Endodermal cell (in vitro differentiated cells): ENCODE measurements at regions not wholly inside any gene's neighbourhood (a gene's known extent, or its start where the extent isn't known, plus 50 kb on each side); places are given as distances from the start of the nearest gene placed in this dataset.

Experiments used
- DNase-seq: peaks from one replicate; pipeline ENCODE4 v3.0.0-alpha.2; 2017
- H3K27ac ChIP-seq: 2 replicates; pipeline ENCODE4 v1.5.1; 2013; ENCODE audit warnings: mild to moderate bottlenecking, low read depth, low read length, moderate library complexity
- H3K27me3 ChIP-seq: 2 replicates; pipeline ENCODE4 v1.6.1; 2013; ENCODE audit warnings: mild to moderate bottlenecking, low read length, moderate library complexity; ENCODE audit not compliant: insufficient read depth, control insufficient read depth, poor library complexity, severe bottlenecking
- H3K36me3 ChIP-seq: 2 replicates; pipeline ENCODE4 v1.7.0; 2013; ENCODE audit warnings: mild to moderate bottlenecking, low read length, moderate library complexity; ENCODE audit not compliant: control insufficient read depth, insufficient read depth
- H3K4me1 ChIP-seq: one replicate; pipeline ENCODE4 v1.7.0; 2013; ENCODE audit warnings: low read length; ENCODE audit not compliant: control insufficient read depth, insufficient read depth
- H3K4me3 ChIP-seq: 2 replicates; pipeline ENCODE4 v1.5.1; 2013; ENCODE audit warnings: mild to moderate bottlenecking, low read length, moderate library complexity
- H3K9ac ChIP-seq: 2 replicates; pipeline ENCODE4 v1.6.1; 2013; ENCODE audit warnings: mild to moderate bottlenecking, low read length, moderate library complexity; ENCODE audit not compliant: poor library complexity, severe bottlenecking; ENCODE audit errors: extremely low read depth
- H3K9me3 ChIP-seq: 2 replicates; pipeline ENCODE4 v1.6.1; 2013; ENCODE audit warnings: mild to moderate bottlenecking, low read length, moderate library complexity; ENCODE audit not compliant: control insufficient read depth
- H3K27ac Mint-ChIP-seq: 2 replicates; pipeline ENCODE4 v1.8.0; 2020; ENCODE audit warnings: mixed read lengths
- H3K27me3 Mint-ChIP-seq: 2 replicates; pipeline ENCODE4 v1.8.0; 2021; ENCODE audit warnings: mild to moderate bottlenecking, mixed read lengths; ENCODE audit not compliant: insufficient read depth
- H3K36me3 Mint-ChIP-seq: 2 replicates; pipeline ENCODE4 v1.8.0; 2020; ENCODE audit warnings: low read depth, mixed read lengths
- H3K4me1 Mint-ChIP-seq: 2 replicates; pipeline ENCODE4 v1.8.0; 2020; ENCODE audit warnings: mixed read lengths
- H3K4me3 Mint-ChIP-seq: 2 replicates; pipeline ENCODE4 v1.8.0; 2020; ENCODE audit warnings: mild to moderate bottlenecking, moderate library complexity, mixed read lengths
- H3K9me3 Mint-ChIP-seq: 2 replicates; pipeline ENCODE4 v1.8.0; 2020; ENCODE audit warnings: mild to moderate bottlenecking, mixed read lengths
- WGBS, 2 experiments: methylation state at CpG; one replicate each; pipeline versions ENCODE4 v1.1.5 to v1.1.7; 2013; ENCODE audit warnings: missing lambda C conversion rate in 2 of 2, mixed read lengths in 1 of 2; ENCODE audit not compliant: insufficient coverage in 1 of 2, insufficient read length in 1 of 2; 5-methylcytosine and 5-hydroxymethylcytosine counted together
- TF ChIP-seq, protein P1 (sequence below): fragments of 200-600 bp; sonication (generic); conservative IDR thresholded peaks from 2 replicates; pipeline ENCODE4 v1.5.0; 2021; ENCODE audit warnings: antibody characterized with exemption, mild to moderate bottlenecking

DNA sequence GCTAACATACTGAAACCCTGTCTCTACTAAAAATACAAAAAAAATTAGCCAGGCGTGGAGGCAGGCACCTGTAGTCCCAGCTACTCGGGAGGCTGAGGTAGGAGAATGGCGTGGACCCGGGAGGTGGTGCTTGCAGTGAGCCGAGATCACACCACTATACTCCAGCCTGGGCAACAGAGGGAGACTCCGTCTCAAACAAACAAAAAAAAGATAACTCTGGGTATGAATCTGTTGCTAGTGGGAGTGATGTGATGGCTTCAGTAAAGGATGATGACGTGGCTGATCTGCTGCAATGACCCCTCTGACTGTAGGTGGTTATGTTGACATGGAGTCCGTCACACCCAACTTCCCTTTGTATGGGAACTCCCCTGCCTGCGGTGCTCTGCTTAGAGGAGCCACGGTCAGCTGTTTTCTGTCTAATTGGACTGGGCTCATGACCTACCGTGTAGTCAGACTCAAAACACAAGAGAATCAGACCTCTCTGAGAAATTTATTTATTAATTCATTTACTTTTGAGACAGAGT is 59.1 kb upstream of the MED13L start:
- Histone ChIP-seq H3K4me1 (no peaks in the 10 kb centered on the region), H3K27ac (no peak overlapping the region), H3K9ac (no peak overlapping the region), H3K9me3 (no peaks in the 10 kb centered on the region), H3K27me3 (no peaks in the 10 kb centered on the region), H3K4me3 (no peak overlapping the region), H3K36me3 (no peaks in the 10 kb centered on the region)
- Mint-ChIP-seq H3K4me1 (no peaks in the 10 kb centered on the region), H3K9me3 (peaks cover 3% of the 10 kb centered on the region), H3K4me3 (no peak overlapping the region), H3K27me3 (no peaks in the 10 kb centered on the region), H3K27ac (no peak overlapping the region), H3K36me3 (no peaks in the 10 kb centered on the region)
- TF ChIP-seq, protein P1, sequence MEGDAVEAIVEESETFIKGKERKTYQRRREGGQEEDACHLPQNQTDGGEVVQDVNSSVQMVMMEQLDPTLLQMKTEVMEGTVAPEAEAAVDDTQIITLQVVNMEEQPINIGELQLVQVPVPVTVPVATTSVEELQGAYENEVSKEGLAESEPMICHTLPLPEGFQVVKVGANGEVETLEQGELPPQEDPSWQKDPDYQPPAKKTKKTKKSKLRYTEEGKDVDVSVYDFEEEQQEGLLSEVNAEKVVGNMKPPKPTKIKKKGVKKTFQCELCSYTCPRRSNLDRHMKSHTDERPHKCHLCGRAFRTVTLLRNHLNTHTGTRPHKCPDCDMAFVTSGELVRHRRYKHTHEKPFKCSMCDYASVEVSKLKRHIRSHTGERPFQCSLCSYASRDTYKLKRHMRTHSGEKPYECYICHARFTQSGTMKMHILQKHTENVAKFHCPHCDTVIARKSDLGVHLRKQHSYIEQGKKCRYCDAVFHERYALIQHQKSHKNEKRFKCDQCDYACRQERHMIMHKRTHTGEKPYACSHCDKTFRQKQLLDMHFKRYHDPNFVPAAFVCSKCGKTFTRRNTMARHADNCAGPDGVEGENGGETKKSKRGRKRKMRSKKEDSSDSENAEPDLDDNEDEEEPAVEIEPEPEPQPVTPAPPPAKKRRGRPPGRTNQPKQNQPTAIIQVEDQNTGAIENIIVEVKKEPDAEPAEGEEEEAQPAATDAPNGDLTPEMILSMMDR, result no peak
- DNase-seq, result no peak
- 92 to 96% methylated on average over 8 to 11 of the region's 11 CpGs for WGBS, 2 experiments

GRCh38 chr12:116337312-116337711 is 59.8 kb upstream of the MED13L start:
- H3K9me3 ChIP-seq, result peaks cover 5% of the 10 kb centered on the region
- no peak for DNase-seq
- no peaks in the 10 kb centered on the region for H3K4me1 ChIP-seq
- no peaks in the 10 kb centered on the region for H3K36me3 ChIP-seq
- no peak overlapping the region for H3K27ac Mint-ChIP-seq
- no peak overlapping the region for H3K4me3 ChIP-seq
- H3K9ac ChIP-seq, result no peak overlapping the region
- H3K4me3 Mint-ChIP-seq, result no peak overlapping the region
- no peaks in the 10 kb centered on the region for H3K4me1 Mint-ChIP-seq
- no peaks in the 10 kb centered on the region for H3K27me3 ChIP-seq
- H3K9me3 Mint-ChIP-seq, result peaks cover 9% of the 10 kb centered on the region
- no peak overlapping the region for H3K27ac ChIP-seq
- TF ChIP-seq, protein P1, result peak; percentile 30
- H3K27me3 Mint-ChIP-seq, result no peaks in the 10 kb centered on the region
- H3K36me3 Mint-ChIP-seq, result no peaks in the 10 kb centered on the region
- 78 to 85% methylated on average over 7 to 9 of the region's 9 CpGs for WGBS, 2 experiments

DNA sequence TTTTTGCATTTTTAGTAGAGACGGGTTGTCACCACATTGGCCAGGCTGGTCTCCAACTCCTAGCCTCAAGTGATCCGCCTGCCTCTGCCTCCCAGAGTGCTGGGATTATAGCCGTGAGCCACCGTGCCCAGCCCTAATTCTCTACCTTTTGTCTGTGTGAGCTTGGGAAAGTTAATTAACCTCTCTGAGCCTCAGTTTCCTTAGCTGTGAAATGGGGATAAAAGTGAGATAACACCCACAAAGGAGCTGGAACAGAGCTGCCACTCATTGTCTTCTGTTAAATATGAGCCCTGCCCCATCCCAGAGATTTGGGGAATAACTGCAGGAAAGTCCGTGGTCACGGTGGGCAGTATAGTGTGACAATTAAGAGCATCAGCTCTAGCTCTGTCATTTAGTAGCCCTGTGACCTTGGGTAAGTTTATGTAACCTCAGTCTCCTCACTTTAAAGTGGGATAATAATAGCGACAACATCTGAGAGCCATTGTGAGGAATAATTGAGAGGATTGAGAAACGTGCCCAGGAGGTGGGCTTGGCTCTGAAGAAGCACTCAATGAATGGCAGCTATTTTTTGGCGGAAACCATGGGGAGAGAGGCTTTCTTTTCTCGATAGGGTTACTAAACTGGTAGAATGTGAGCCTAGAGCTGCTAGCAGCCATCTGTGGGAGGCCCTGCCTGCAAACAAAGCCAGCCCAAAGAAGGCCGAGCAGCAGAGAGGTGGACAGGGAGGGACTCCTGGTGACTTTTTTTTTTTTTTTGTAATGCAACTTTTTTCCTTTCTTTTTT is 60.8 kb upstream of the MED13L start:
- H3K27me3 ChIP-seq, result no peaks in the 10 kb centered on the region
- no peak overlapping the region for H3K4me3 ChIP-seq
- H3K27ac Mint-ChIP-seq, result no peak overlapping the region
- H3K36me3 Mint-ChIP-seq, result peaks cover 6% of the 10 kb centered on the region
- H3K9me3 ChIP-seq, result peaks cover 14% of the 10 kb centered on the region
- H3K27me3 Mint-ChIP-seq, result no peaks in the 10 kb centered on the region
- DNase-seq, result peak; percentile 70
- H3K9me3 Mint-ChIP-seq, result peaks cover 18% of the 10 kb centered on the region
- no peak overlapping the region for H3K9ac ChIP-seq
- WGBS, 2 experiments, result 55 to 69% methylated on average over 11 of the region's 11 CpGs
- H3K27ac ChIP-seq, result no peak overlapping the region
- H3K4me1 ChIP-seq, result no peaks in the 10 kb centered on the region
- H3K4me3 Mint-ChIP-seq, result no peak overlapping the region
- H3K4me1 Mint-ChIP-seq, result no peaks in the 10 kb centered on the region
- H3K36me3 ChIP-seq, result no peaks in the 10 kb centered on the region
- TF ChIP-seq, protein P1, result no peak
